Right cardiac atrium (tissue), 5 donors: ENCODE measurements at regions not wholly inside any gene's neighbourhood (a gene's known extent, or its start where the extent isn't known, plus 50 kb on each side); places are given as distances from the start of the nearest gene placed in this dataset.
A peak's percentile ranks its signal among the peaks of the same experiment; 100 is the strongest.

Experiments
- ATAC-seq, 2 donors: fragments of 200-7000 bp; cut with Tn5 transposase; one replicate each; pipeline versions ENCODE4 v1.8.0 to v1.9.1; 2020; ENCODE audit warnings: moderate library complexity in 2 of 2, mild to moderate bottlenecking in 1 of 2
- DNase-seq, 3 donors: peaks; one replicate each; pipeline ENCODE4 v3.0.0-alpha.2; 2020
- H3K27ac ChIP-seq: one replicate; pipeline ENCODE4 v1.5.1; 2013; ENCODE audit warnings: mild to moderate bottlenecking, low read length, control low read depth, moderate library complexity
- H3K27me3 ChIP-seq: one replicate; pipeline ENCODE4 v1.6.1; 2013; ENCODE audit not compliant: control insufficient read depth, insufficient read depth
- H3K4me1 ChIP-seq: one replicate; pipeline ENCODE4 v1.6.1; 2013; ENCODE audit warnings: low read length; ENCODE audit not compliant: control insufficient read depth, insufficient read depth
- H3K4me3 ChIP-seq: one replicate; pipeline ENCODE4 v1.5.1; 2013; ENCODE audit warnings: low read length, control low read depth
- H3K9me3 ChIP-seq: one replicate; pipeline ENCODE4 v1.6.1; 2013; ENCODE audit warnings: low read length; ENCODE audit not compliant: control insufficient read depth
- WGBS: extraction: QIAGEN DNeasy Blood & Tissue Kit; methylation state at CpG from one replicate; pipeline ENCODE4 v1.1.7; 2013; 5-methylcytosine and 5-hydroxymethylcytosine counted together
- intact Hi-C, 4 donors: fragments of 100-400 bp; cut with DNase I; formaldehyde crosslinking; loops; one replicate each; pipeline versions ENCODE4 v1.11.0 to v1.14.0; 2022 to 2023
- donor health status: healthy with polysubstance abuse.
- donor health status: DM: no; HTN: yes; CAD: no.
- donor health status: DM: no; HTN: no; CAD: no.
- donor health status: DM: no; HTN: yes; CAD: no; lungs with severe emphysema.
- donor health status: DM: yes; HTN: yes; CAD: no.

- ATAC-seq (no peak), DNase-seq (no peak)
- WGBS, result 81% methylated on average over 3 of the region's 3 CpGs
- H3K27ac ChIP-seq, result no peak overlapping the region
- intact Hi-C loops, result no loop called here
- no peaks in the 10 kb centered on the region for H3K4me1 ChIP-seq
- no peaks in the 10 kb centered on the region for H3K9me3 ChIP-seq
- H3K4me3 ChIP-seq, result no peak overlapping the region
- no peaks in the 10 kb centered on the region for H3K27me3 ChIP-seq
These were observed 273.1 kb upstream of the FOXG1 start for GRCh38 chr14:28493516-28493915.

- Histone ChIP-seq H3K27me3 (no peaks in the 10 kb centered on the region), H3K27ac (no peak overlapping the region), H3K4me1 (no peaks in the 10 kb centered on the region), H3K9me3 (no peaks in the 10 kb centered on the region), H3K4me3 (no peak overlapping the region)
- ATAC-seq (no peak), DNase-seq (no peak)
- intact Hi-C loops, result no loop called here
- WGBS, result 56% methylated on average over 2 of the region's 2 CpGs
These were observed 272.4 kb upstream of the FOXG1 start for GRCh38 chr14:28494196-28494595.

GRCh38 chr14:28496364-28496763 is 270.2 kb upstream of the FOXG1 start:
- intact Hi-C loops, result no loop called here
- H3K4me1 ChIP-seq, result no peaks in the 10 kb centered on the region
- no peak for ATAC-seq
- no peaks in the 10 kb centered on the region for H3K9me3 ChIP-seq
- DNase-seq, result no peak
- H3K27ac ChIP-seq, result no peak overlapping the region
- WGBS, result 78% methylated on average over 2 of the region's 2 CpGs
- H3K4me3 ChIP-seq, result no peak overlapping the region
- no peaks in the 10 kb centered on the region for H3K27me3 ChIP-seq

DNA sequence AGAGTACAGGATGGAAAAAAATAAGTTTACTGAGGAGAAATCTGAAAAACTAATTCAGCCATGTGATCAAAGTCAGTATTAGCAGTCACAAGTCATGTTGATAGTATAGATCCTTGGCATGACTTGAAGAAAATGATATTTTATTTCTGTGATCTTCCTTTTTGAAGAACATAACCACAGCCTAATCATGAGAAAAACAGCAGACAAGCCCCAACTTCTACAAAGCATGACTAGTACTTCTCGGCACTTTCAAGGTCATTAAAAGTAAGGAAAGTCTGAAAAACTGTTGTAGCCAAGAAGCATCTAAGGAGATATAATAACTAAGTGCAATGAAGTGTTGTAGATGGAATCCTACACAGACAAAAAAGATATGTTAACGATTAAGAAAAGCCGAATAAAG is 264.1 kb upstream of the FOXG1 start:
- 85% methylated on average over 3 of the region's 3 CpGs for WGBS
- intact Hi-C loops, result no loop called here

DNA sequence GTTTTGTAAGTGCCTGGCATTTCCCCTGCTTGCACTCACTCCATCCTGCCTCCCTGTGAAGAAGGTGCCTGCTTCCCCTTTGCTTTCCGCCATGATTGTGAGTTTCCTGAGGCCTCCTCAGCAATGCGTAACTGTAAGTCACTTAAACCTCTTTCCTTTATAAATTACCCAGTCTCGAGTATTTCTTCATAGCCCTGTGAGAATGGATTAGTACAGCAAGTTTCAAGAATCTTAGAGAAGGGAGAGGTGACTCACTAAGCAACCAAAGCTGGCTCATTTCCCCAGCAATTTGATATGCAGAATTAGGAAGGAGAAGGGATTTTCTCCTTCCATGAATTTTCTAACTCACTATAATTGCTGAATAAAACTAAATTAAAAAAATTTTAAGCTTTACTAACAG is 251.0 kb upstream of the FOXG1 start:
- Histone ChIP-seq H3K9me3 (no peaks in the 10 kb centered on the region), H3K27ac (no peak overlapping the region), H3K27me3 (no peaks in the 10 kb centered on the region), H3K4me3 (no peak overlapping the region), H3K4me1 (no peaks in the 10 kb centered on the region)
- WGBS, result 70% methylated on average over 3 of the region's 3 CpGs
- no peak for DNase-seq
- ATAC-seq, result no peak
- intact Hi-C loops, result no loop called here

More for the DNA sequence above, 264.1 kb upstream of the FOXG1 start:
- DNase-seq (no peak), ATAC-seq (no peak)
- Histone ChIP-seq H3K9me3 (no peaks in the 10 kb centered on the region), H3K4me3 (no peak overlapping the region), H3K4me1 (no peaks in the 10 kb centered on the region), H3K27me3 (no peaks in the 10 kb centered on the region), H3K27ac (no peak overlapping the region)

DNA sequence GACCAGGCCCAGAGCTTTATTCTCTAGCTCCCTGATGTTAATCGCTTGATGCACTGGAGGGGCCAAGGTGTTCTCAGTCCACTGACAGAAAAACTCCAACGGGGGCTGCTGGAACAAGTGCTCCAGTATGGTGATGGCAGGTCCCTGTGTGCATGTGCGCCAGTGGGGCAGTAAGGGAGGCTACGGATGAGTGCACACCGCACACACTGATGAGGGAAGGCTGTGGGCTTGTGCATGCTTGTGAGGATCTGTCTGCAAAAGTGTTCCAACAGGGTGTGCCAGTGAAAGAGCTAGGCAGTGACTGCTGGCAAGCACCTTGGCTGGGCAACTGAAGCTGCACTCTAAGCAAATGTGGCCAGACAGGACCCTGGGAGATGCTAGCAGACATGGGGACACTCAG is 229.7 kb upstream of the FOXG1 start:
- no peak for ATAC-seq

DNA sequence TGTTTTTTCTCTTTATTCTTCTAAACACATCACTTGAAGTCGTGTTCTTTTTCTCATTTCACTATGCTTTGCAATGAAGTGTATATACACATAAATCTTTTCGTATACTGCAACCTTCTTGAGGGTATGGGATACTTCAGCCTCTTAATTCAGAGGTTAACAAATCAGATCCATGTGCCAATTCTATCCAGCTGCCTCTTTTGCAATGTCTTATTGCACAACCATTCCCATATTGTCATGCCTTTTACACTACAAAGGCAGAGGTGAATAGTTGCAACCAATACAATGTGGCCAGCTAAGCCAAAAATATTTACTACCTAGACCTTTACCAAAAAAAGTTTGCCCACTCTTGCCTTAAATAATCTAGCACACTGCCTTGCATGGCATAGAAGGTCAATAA is 224.5 kb upstream of the FOXG1 start:
- H3K27me3 ChIP-seq, result no peaks in the 10 kb centered on the region
- intact Hi-C loops, result no loop called here
- no peaks in the 10 kb centered on the region for H3K4me1 ChIP-seq
- no peaks in the 10 kb centered on the region for H3K9me3 ChIP-seq
- H3K27ac ChIP-seq, result no peak overlapping the region
- no peak overlapping the region for H3K4me3 ChIP-seq
- ATAC-seq (no peak), DNase-seq (no peak)
- 58% methylated on average over 2 of the region's 2 CpGs for WGBS

More for the DNA sequence above, 229.7 kb upstream of the FOXG1 start:
- Histone ChIP-seq H3K4me3 (no peak overlapping the region), H3K27me3 (no peaks in the 10 kb centered on the region), H3K27ac (no peak overlapping the region), H3K9me3 (no peaks in the 10 kb centered on the region), H3K4me1 (no peaks in the 10 kb centered on the region)
- WGBS, result 88% methylated on average over 5 of the region's 5 CpGs
- DNase-seq, result peak in 1 of 3 donors; percentile 33
- intact Hi-C loops, result no loop called here

DNA sequence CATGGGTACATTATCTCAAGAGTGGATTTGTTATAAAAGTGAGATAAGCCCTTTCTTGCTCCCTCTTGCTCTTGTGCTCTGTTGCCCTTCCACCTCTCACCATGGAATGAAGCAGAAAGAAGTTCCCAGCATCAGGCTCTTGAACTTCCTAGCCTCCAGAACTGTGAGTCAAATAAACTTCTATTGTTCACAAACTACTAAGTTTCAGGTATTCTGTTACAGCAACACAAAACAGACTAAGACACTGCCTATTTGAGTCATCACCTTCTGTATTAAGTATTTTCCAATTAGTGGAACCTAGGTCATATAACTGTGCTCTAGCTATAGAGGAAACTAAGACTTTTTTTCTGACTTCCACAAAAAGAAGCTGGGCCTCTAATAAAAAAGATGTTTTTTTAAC is 201.2 kb upstream of the FOXG1 start:
- intact Hi-C loops, result no loop called here
- no peak for ATAC-seq

DNA sequence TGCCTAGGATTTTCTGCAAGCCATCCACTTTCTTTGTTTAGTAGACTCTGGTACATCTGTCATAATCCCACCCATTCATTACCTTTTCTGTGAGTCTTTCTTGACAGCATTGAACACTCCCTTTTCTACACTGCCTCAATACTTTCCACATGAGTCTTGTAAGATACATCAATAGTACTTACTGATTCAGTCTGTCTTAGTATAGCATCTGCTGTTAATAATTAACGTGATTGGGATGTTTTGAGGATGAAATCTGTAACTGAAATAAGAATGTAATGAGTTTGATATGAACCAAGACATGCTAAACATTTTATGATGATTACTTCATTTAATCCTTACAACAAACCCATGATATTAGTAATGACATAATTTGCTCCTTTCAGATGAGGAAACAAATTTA is 196.2 kb upstream of the FOXG1 start:
- intact Hi-C loops, result no loop called here
- ATAC-seq, result no peak
- Histone ChIP-seq H3K27me3 (no peaks in the 10 kb centered on the region), H3K4me1 (no peaks in the 10 kb centered on the region), H3K9me3 (no peaks in the 10 kb centered on the region), H3K27ac (no peak overlapping the region), H3K4me3 (no peak overlapping the region)
- no peak for DNase-seq
- WGBS, result 20% methylated on average over 1 of the region's 1 CpG

More for the DNA sequence above, 201.2 kb upstream of the FOXG1 start:
- Histone ChIP-seq H3K27ac (no peak overlapping the region), H3K27me3 (no peaks in the 10 kb centered on the region), H3K4me1 (no peaks in the 10 kb centered on the region), H3K4me3 (no peak overlapping the region), H3K9me3 (no peaks in the 10 kb centered on the region)
- no peak for DNase-seq

DNA sequence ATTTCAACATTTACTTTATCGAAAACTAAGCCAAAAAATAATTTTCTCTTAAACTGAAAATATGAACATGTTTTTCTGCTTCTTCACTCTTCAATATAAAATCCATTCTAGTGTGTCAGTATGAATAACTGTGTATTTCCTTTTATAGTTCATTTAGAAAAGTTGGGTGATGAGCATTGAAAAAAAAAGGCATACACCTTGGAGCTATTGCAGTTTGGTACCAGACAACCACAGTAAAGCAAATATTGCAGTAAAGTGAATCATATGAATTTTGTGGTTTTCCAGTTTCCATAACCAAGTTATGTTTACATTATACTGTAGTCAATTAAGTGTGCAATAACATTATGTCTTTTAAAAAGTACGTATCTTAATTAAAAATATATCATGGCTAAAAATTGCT is 195.0 kb upstream of the FOXG1 start:
- Histone ChIP-seq H3K4me1 (no peaks in the 10 kb centered on the region), H3K27me3 (no peaks in the 10 kb centered on the region), H3K9me3 (no peaks in the 10 kb centered on the region), H3K4me3 (no peak overlapping the region), H3K27ac (no peak overlapping the region)
- intact Hi-C loops, result no loop called here
- DNase-seq (no peak), ATAC-seq (no peak)
- WGBS, result 89% methylated on average over 2 of the region's 2 CpGs

DNA sequence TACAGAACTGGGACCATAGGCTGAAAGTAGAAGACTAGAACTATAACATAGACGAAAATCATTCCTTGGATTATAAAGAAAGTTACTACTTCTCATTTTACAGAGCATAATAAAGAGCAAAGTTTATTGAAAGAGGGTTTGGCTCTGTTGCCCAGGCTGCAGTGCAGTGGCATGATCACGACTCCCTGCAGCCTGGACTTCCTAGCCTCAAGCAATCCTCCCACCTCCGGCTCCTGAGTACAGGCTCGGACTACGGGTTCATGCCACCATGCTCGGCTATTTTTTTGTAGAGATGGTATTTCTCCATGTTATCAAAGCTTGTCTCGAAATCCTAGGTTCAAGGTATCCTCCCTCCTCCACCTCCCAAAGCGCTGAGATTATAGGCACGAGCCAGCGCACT is 190.1 kb upstream of the FOXG1 start:
- 77% methylated on average over 10 of the region's 10 CpGs for WGBS
- Histone ChIP-seq H3K27ac (no peak overlapping the region), H3K9me3 (no peaks in the 10 kb centered on the region), H3K4me1 (no peaks in the 10 kb centered on the region), H3K4me3 (no peak overlapping the region), H3K27me3 (no peaks in the 10 kb centered on the region)
- no peak for ATAC-seq
- no peak for DNase-seq
- intact Hi-C loops, result no loop called here

GRCh38 chr14:28577187-28577586 is 189.4 kb upstream of the FOXG1 start:
- no peaks in the 10 kb centered on the region for H3K9me3 ChIP-seq
- no peaks in the 10 kb centered on the region for H3K4me1 ChIP-seq
- DNase-seq (no peak), ATAC-seq (no peak)
- intact Hi-C loops, result no loop called here
- 51% methylated on average over 3 of the region's 3 CpGs for WGBS
- H3K27me3 ChIP-seq, result no peaks in the 10 kb centered on the region
- no peak overlapping the region for H3K27ac ChIP-seq
- H3K4me3 ChIP-seq, result no peak overlapping the region
